Hindlimb muscle (tissue), 1 donor: ENCODE measurements at regions not wholly inside any gene's neighbourhood (a gene's known extent, or its start where the extent isn't known, plus 50 kb on each side); places are given as distances from the start of the nearest gene placed in this dataset.
"Not testable (repeated sequence)": the region's sequence is repeated elsewhere in the genome, so short reads cannot be mapped to it uniquely, and the experiment has no call there.

ENCODE experiments used
- DNase-seq: peaks from one replicate; pipeline ENCODE4 v3.0.0-alpha.2; 2013

DNA sequence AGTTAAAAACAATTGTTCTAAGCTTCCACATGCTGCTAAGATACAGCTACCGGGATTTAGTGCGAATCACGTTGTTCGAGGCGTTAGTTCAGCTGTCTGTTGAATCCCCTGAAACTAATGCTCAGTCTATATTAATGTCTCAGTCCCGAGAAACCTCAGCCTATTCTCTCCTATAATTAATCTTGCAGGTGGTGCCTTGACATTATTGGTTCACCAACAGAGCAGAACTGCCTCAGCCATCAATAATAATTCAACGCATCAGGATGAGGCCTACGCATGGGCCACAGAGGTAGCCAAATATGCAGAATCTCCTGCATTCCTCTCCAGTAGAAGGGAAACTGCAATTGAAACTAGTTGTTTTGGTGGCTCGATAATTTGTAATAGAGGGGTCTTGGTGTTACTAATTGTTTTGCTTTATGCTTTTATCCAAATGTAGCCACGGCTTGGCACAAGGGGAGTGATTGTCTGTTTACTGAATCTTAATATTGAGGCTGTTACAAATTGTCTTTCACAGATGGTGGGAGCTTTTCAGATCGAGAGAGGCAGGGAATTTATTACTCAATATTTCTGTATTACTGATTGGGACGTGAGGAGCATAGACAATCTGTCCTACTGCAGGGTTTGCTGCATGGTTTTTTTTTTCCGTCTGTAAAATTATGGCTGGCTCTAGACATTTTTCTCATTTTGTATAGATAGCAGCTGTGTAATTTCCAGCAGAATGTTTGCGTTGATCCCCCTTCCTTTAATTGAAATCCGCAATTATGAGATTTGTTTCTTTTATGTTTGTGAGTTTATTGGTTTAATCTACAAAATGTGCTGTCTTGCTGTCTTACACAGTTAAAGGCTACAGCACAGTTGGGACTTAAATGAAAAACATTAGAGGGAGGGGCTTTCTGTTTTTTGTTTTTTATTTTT lies 1036.5 kb upstream of the NOVA1 start:
- no peak for DNase-seq

DNA sequence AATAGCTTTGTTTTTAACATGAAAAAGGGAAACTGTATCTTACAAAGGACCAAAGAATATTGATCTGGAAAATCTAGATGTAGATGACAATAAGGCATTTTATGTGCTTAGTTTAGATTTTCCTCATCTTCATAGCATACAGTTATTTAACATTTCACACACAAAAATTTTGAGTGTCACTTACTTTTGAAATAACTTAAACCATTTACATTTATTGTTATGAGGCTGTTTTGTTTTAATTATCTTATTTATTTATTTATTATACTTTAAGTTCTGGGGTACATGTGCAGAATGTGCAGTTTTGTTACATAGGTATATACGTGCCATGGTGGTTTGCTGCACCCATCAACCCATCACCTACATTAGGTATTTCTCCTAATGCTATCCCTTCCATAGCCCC lies 1042.9 kb upstream of the NOVA1 start:
- DNase-seq: not testable (repeated sequence)

DNA sequence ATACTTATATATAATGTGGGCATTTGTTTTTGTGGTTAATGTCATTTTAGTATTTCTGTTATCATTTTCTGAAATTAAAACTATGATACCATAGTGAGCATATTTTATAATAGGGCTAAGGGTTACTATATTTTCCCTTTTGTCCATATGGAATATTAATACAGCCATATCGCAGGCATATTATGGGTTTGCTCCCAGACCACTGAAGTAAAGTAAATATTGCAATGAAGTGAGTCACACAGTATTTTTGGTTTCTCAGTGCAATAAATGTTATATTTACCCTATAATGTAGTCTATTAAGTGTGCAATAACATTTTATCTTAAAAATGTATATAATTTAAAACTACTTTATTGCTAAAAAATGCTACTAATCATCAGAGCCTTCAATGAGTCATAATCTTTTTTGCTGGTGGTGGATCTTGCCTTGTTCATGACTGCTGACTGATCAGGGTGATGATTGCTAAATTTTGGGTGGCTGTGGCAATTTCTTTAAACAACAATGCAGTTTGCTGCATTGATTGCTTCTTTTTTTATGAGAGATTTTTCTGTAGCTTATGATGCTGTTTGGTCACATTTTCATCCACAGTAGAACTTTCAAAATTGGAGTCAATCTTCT lies 1044.5 kb upstream of the NOVA1 start:
- no peak for DNase-seq

DNA sequence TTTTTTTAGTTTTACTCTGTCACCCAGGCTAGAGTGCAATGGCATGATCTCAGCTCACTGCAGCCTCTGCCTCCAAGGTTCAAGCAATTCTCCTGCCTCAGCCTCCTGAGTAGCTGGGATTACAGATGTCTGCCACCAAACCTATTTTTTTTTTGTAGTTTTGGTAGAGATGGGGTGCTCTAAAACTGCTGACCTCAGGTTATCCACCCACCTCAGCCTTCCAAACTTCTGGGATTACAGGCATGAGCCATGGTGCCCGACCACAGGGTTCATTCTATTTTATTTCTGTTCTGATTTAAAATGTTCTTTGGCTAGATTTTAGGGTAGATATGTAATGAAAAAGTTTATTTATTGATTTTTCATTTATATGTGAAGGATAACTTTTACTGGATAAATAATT lies 1062.8 kb upstream of the NOVA1 start:
- DNase-seq: no peak

DNA sequence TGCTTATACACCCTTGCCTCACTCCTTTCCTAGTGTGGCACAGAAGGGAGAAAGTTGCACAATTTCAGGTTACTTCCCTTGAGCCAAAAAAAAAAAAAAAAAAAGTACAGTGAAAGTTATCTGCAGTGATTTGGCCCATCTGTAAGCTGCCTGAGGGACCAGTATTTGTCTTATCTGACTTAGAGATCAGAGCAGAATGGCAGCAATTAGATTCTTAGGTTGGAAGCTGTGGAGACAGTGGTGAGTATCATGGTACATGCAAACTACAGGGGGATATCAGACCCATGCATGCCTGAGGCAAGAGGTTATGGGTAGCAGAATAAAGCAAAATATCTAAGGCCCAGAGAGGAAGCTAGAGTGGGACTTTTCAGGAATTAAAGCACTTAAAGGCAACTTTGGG lies 1070.7 kb upstream of the NOVA1 start:
- no peak for DNase-seq

DNA sequence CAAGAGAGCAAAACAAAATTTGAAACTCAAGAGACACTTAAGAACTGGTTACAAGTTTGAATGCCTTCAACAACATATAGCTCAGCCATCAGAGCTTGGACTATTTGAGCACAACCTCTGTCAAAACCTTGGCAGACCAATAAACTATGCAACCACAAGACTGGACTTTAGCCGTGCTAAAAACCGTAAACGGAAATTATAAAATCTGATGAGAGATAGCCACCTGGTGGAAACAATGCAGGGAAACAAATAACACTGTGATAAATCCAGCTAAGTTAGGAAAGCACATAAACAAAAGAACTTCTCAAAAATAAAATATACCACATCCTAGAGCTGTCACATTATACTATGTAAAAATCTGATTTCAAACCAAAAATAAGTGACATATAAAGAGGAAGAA lies 1074.2 kb upstream of the NOVA1 start:
- no peak for DNase-seq

DNA sequence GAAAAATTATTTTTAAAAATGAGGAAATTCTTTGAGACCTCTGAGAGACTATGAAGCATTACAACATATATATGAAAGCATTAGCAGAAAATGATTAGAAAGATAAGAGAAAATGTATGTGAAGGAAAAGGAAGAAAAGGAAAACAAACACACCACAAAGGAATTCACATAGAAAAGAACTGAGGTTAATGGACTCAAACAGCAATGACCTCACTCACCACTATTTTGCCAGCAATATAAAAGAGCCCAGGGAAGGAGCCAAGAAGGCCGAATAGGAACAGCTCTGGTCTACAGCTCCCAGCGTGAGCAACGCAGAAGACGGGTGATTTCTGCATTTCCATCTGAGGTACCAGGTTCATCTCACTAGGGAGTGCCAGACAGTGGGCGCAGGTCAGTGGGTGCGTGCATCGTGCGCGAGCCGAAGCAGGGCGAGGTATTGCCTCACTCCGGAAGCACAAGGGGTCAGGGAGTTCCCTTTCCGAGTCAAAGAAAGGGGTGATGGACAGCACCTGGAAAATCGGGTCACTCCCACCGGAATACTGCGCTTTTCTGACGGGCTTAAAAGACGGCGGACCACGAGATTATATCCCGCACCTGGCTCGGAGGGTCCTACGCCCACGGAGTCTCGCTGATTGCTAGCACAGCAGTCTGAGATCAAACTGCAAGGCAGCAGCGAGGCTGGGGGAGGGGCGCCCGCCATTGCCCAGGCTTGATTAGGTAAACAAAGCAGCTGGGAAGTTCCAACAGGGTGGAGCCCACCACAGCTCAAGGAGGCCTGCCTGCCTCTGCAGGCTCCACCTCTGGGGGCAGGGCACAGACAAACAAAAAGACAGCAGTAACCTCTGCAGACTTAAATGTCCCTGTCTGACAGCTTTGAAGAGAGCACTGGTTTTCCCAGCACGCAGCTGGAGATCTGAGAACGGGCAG lies 1075.2 kb upstream of the NOVA1 start:
- peak; percentile 35 for DNase-seq

DNA sequence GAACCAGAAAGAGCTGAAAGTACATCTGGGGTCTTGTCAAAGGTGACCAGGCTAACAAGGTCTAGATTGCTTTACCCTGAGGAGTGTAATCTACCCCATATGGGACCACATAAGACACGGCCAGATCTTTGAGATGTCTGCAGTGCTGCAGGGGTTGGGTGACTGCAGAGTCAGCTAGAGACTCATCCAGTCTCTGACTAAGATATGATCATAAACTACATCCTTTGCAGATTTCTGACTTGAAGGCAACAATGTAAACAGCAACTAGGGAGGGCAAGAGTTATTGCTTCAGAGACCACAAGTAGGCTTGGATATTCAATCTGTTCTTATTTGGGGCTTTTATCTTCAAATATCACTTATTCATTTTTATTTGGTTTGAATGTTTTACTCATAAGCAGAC lies 1080.5 kb upstream of the FOXG1 start:
- DNase-seq: no peak

DNA sequence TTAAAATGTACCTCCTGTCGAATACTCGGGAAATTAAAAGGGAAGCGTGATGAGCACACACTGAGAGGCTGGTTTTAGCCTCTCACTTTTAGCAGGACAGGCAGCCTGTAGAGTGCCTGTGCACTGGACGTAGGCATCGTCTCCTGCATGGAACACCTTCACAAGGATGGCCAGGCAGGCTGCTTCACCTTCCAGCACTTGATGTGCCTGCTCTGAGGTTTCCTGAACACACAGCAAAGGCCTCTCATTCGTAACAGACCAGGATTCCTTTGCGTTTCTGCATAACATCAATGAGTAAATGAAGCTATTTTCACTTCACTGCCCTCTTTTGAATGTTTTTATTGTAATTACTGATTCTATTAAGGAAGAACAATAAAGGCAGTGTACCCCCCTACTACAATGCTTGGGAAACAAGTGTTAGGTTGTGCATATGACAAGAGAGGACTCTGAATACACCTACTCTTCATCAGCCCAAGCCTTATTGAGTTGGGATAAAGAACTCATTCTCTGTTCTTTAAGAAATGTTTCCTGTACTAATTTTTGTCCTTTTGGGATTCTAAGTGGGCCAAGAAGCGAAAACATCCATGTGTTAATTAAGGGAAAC lies 1077.6 kb upstream of the FOXG1 start:
- no peak for DNase-seq

DNA sequence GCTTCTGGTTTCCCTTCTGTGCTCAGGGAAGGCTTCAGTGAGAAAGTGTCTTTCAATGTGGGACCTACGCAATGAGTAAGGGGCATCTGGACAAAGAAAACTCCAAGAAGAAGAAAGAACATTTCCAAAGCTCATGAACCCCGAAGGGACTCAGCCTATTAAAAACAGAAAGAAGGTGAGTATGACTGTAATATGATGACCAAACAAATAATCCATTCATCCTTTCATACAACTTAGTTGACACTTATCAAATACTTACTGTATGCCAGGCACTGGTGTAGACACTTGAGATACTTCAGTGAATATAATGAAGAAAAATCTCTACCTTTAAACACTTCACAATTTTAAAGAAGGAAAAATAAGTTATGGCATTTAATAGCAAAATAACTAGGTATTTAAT lies 1054.2 kb upstream of the FOXG1 start:
- no peak for DNase-seq

DNA sequence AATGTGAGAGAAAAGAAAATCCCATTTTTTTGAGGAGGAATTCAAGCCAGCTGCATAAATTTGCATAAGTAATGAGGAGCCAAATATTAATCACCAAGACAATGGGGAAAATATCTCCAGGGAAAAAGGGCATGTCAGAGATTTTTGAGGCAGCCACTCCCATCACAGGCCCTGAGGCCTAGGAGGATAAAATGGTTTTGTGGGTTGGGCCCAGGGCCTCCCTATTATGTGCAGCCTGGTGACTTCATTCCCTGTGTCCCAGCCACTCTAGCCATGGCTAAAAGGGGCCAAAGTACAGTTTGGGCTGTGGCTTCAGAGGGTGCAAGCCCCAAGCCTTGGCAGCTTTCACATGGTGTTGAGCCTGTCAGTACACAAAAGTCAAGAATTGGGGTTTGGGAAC lies 1051.0 kb upstream of the FOXG1 start:
- no peak for DNase-seq

DNA sequence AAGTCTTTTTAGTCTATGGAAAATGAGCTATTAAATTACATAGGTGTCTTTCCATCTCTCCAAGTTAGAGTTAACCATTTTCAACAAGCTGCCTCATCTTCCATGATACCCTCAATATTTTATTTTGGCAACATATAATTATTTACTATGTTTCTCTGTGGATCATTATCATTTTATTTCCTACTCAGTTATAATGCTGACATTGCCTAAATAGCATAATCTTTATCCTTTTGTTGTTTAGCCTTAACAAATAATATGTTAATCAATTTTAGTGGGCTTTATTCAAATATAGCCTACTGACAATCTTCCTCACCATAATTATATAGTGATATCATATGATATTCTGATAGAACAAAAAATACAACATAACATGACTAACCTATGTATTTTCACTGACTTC lies 1044.8 kb upstream of the FOXG1 start:
- no peak for DNase-seq

DNA sequence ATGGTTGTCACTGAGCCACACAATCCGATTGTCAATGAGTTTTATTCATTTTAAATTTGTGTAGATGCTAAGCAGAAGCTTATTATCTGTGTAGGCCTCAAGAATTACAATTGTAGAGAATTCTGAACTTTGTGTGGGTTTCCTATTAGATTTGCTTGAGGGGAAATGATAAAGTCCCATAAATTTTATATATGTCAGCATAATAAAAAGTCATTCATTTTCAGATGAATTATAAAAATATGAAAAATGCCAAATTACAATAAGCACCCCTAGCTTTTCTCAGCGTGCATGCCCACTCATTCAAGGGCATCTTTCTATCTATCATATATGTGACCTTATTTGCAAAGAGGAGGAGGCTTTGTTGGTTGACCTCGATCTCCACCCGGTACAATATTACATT lies 1041.1 kb upstream of the FOXG1 start:
- no peak for DNase-seq

DNA sequence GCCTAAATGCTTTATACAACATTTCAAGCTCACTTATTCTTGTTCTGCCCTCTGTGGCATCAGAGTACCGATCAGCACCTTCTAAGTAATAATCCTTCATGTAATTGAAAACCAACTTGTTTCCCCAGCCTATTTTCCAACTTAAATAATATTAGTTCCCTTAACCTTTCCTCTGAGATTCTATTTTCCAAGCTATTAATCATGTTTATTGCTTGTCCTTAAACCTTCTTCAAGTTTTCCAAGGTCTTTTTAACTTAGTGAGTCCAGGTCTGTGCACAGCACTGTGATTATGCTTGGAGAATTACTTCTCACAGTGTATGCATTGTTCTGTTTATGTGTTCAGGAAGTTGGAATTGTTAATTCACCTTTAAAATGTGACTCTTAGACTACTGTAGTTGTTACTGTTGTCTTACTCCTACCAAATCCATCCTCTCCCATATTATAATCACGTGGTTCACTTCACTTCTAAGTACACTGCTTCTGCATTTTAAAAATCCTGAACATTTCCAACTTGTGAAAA lies 1039.3 kb upstream of the FOXG1 start:
- no peak for DNase-seq

DNA sequence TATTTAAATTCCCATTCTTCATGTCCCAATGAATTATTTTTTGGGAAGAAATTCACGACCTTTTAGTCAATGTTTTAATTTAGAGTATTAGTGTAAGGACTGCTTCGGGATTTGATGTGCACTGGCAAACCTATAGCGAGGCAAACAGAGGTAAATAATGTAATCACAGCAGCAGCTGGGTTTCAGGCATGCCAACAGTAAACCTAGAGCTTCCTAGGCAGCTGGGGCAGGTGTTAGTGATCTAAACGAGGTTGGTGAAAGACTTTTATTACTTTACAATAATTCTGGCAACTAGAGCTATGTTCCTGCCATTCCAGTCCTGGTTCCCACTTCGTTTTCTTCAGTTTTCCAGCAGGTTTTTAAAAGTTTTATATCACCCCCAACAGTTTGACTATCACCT lies 1036.4 kb upstream of the FOXG1 start:
- DNase-seq: no peak

DNA sequence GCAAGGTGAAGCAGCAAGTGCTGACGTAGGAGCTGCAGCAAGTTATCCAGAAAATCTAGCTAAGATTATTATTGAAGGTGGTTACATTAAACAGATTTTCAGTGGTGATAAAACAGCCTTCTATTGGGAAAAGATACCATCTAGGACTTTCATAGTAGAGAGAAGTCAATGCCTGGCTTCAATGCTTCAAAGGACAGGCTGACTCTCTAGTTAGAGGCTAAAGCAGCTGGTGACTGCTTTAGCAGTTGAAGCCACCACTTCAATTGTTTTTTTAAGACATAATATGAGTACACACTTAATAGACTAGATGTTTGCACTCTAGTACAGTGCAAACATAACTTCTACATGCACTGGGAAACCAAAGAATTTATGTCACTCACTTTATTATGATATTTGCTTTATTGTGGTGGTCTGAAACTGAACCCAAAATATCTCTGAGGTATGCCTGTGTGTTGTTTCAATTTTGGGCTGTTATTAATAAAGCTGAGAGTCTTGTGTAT lies 1026.9 kb upstream of the FOXG1 start:
- no peak for DNase-seq

DNA sequence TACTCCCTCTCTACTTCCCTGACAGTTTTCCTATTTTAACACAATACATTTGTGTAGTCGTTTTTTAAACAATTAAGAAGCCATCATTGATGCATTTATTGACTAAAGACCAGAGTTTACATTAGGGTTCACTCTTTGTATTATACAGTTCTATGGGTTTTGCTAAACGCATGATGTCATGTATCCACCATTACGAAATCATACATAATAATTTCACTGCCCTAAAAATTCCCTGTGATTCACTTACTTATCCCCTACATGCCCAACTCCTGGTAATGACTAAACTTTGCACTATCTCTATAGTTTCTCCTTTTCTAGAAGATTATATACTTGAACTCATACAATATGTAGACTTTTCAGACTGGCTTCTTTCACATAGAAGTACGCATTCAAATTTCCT lies 1016.5 kb upstream of the FOXG1 start:
- no peak for DNase-seq

DNA sequence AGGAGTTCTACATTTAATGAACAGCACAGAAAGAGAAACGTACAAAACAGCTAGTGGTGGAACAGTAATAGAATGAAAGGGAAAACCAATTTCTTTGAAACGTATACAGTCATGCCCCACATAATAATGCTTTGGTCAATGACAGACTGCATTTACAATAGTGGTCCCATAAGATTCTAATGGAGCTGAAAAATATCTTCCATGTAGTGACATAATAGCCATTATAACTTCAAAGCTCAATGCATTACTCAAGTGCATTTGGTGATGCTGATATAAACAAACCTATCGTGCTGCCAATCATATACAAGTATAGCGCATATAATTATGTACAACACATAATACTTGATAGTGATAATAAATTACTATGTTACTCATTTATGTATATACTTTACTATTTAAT lies 1008.9 kb upstream of the FOXG1 start:
- not testable (repeated sequence) for DNase-seq

DNA sequence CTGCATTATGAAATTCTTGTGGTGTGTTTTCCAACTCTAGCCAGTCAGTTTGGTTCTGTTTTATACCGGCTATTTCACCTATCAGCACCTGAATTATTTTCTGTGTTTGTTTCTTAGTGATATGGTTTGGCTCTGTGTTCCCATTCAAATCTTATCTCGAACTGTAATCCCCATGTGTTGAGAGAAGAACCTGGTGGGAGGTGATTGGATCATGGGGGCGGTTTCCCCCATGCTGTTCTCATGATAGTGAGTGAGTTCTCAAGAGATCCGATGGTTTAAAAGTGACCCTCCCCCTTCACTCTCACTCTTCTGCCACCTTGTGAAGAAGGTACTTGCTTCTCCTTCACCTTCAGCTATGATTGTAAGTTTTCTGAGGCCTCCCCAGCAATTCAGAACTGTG lies 1006.2 kb upstream of the FOXG1 start:
- not testable (repeated sequence) for DNase-seq

DNA sequence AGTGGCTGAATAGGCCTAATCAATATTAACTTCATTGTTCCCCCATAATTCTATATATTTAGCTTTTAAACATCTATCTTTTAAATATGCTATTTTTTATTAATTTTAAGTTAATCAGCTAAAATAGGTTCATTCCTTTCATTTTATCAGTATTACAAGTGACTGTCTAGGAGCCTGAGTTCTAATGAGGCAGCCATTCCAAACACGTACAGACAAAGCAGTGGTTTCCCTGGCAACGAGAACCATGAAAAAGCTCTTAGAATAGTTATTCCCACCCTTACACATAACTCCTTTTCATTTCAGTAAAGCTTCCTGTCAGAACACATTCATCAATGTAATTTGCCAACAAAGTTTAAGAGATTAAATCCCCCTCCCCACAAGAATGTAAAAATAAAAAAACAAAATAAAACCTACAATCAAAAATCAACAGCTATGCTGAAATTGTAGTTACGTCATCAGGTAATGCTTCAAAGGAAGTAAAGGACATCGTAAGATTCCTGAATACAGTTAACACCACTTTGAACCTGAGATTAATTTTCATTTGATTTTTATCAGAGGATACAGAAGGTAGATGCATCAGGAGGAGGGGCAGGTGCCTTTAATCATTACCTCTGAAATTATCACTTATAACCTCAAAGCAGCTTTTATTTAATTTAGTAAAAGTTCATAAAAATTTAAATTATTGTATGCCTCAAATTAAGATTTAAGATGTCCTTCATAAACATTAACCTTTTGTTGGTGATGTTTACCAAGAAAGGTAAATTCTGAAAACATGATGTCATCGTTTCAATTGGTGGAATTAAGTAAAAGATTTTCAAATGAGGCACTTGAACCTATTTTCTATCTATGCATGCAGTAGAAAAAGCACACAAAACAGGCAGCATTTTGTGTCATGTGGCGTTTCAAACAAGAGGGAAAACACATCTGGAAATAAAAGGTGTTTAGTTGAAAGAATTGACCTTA lies 967.2 kb upstream of the FOXG1 start:
- DNase-seq: not testable (repeated sequence)
